Liver (tissue), 8 donors: ENCODE measurements at regions not wholly inside any gene's neighbourhood (a gene's known extent, or its start where the extent isn't known, plus 50 kb on each side); places are given as distances from the start of the nearest gene placed in this dataset.

ENCODE experiments used
- DNase-seq: peaks from one replicate; pipeline ENCODE4 v3.0.0-alpha.2; 2017; ENCODE audit warnings: low spot score
- H3K27ac ChIP-seq, 2 donors: one replicate each; pipeline ENCODE4 v1.7.0; 2013; ENCODE audit warnings: inconsistent platforms in 2 of 2, low read length in 2 of 2, control low read depth in 1 of 2, low read depth in 1 of 2, mild to moderate bottlenecking in 1 of 2
- H3K27me3 ChIP-seq, 4 donors: one replicate each; pipeline versions ENCODE4 v1.6.1 to v1.7.0; 2013; ENCODE audit warnings: low read length in 3 of 4, inconsistent platforms in 1 of 4, mild to moderate bottlenecking in 1 of 4, moderate library complexity in 1 of 4; ENCODE audit not compliant: control insufficient read depth in 4 of 4, insufficient read depth in 4 of 4
- H3K36me3 ChIP-seq, 4 donors: one replicate each; pipeline versions ENCODE4 v1.6.1 to v1.7.0; 2013; ENCODE audit warnings: low read length in 3 of 4, mild to moderate bottlenecking in 3 of 4, low read depth in 1 of 4, moderate library complexity in 1 of 4; ENCODE audit not compliant: control insufficient read depth in 4 of 4, insufficient read depth in 3 of 4
- H3K4me1 ChIP-seq, 4 donors: one replicate each; pipeline versions ENCODE4 v1.6.1 to v1.7.0; 2013; ENCODE audit warnings: low read length in 3 of 4, mild to moderate bottlenecking in 3 of 4, moderate library complexity in 1 of 4; ENCODE audit not compliant: control insufficient read depth in 4 of 4, insufficient read depth in 4 of 4
- H3K4me3 ChIP-seq, 3 donors: one replicate each; pipeline versions ENCODE4 v1.6.1 to v1.7.0; 2013; ENCODE audit warnings: low read length in 3 of 3, control low read depth in 1 of 3, low read depth in 1 of 3, mild to moderate bottlenecking in 1 of 3
- H3K9ac ChIP-seq, 2 donors: one replicate each; pipeline ENCODE4 v1.7.0; 2013; ENCODE audit warnings: low read length in 2 of 2, mild to moderate bottlenecking in 2 of 2, moderate library complexity in 2 of 2, control low read depth in 1 of 2, low read depth in 1 of 2
- H3K9me3 ChIP-seq, 4 donors: one replicate each; pipeline versions ENCODE4 v1.6.1 to v1.7.0; 2013; ENCODE audit warnings: low read length in 3 of 4; ENCODE audit not compliant: control insufficient read depth in 4 of 4
- EGR1 ChIP-seq, 2 donors: IDR thresholded peaks; 2 replicates each; pipeline ENCODE4 v1.6.1; 2016 to 2018; ENCODE audit warnings: antibody characterized with exemption in 2 of 2, low read depth in 2 of 2
- GABPA ChIP-seq, 2 donors: IDR thresholded peaks in 1 of 2; conservative IDR thresholded peaks in 1 of 2; 2 replicates each; pipeline ENCODE4 v1.6.1; 2016; ENCODE audit warnings: antibody characterized with exemption in 2 of 2, mild to moderate bottlenecking in 1 of 2, moderate library complexity in 1 of 2
- HNF4A ChIP-seq, 2 donors: conservative IDR thresholded peaks; 2 replicates each; pipeline ENCODE4 v1.6.1; 2016; ENCODE audit warnings: antibody characterized with exemption in 2 of 2, mild to moderate bottlenecking in 2 of 2
- HNF4G ChIP-seq: IDR thresholded peaks from 2 replicates; pipeline ENCODE4 v1.6.1; 2016; ENCODE audit warnings: antibody characterized with exemption
- JUND ChIP-seq, 2 donors: IDR thresholded peaks; 2 replicates each; pipeline ENCODE4 v1.6.1; 2016; ENCODE audit warnings: antibody characterized with exemption in 2 of 2
- NR2F2 ChIP-seq: IDR thresholded peaks from 2 replicates; pipeline ENCODE4 v1.6.1; 2016; ENCODE audit warnings: antibody characterized with exemption
- RAD21 ChIP-seq, 2 donors: IDR thresholded peaks; 2 replicates each; pipeline ENCODE4 v1.6.1; 2016; ENCODE audit warnings: antibody characterized with exemption in 2 of 2, mild to moderate bottlenecking in 2 of 2
- RXRA ChIP-seq, 2 donors: IDR thresholded peaks; 2 replicates each; pipeline ENCODE4 v1.6.1; 2017 to 2018; ENCODE audit warnings: antibody characterized with exemption in 2 of 2, mild to moderate bottlenecking in 1 of 2
- SP1 ChIP-seq: IDR thresholded peaks from 2 replicates; pipeline ENCODE4 v1.6.1; 2018; ENCODE audit warnings: antibody characterized with exemption, mild to moderate bottlenecking
- TAF1 ChIP-seq: conservative IDR thresholded peaks from 2 replicates; pipeline ENCODE4 v1.6.1; 2016; ENCODE audit warnings: antibody characterized with exemption, mild to moderate bottlenecking
- WGBS: extraction: QIAGEN DNeasy Blood & Tissue Kit; methylation state at CpG from one replicate; pipeline ENCODE4 v1.1.7; 2013; 5-methylcytosine and 5-hydroxymethylcytosine counted together
- TF ChIP-seq, protein P1 (sequence below): IDR thresholded peaks from 2 replicates; pipeline ENCODE4 v1.6.1; 2016; ENCODE audit warnings: antibody characterized with exemption
- TF ChIP-seq, protein P2 (sequence below): IDR thresholded peaks from 2 replicates; pipeline ENCODE4 v1.6.1; 2016; ENCODE audit warnings: antibody characterized with exemption, mild to moderate bottlenecking
- TF ChIP-seq, protein P3 (sequence below): IDR thresholded peaks from 2 replicates; pipeline ENCODE4 v1.6.1; 2016; ENCODE audit warnings: antibody characterized with exemption
- TF ChIP-seq, protein P4 (sequence below): fragments of 150-350 bp; IDR thresholded peaks from 2 replicates; pipeline ENCODE4 v1.5.1; 2017; ENCODE audit warnings: improper control_type of control experiment, low read depth, low read length; ENCODE audit not compliant: missing input control
- TF ChIP-seq, protein P5 (sequence below): IDR thresholded peaks from 2 replicates; pipeline ENCODE4 v1.6.1; 2016; ENCODE audit warnings: antibody characterized with exemption
- donor health status: healthy.
- donor health status: healthy.
- donor health status: healthy.
- donor health status: healthy.
- donor health status: healthy.

DNA sequence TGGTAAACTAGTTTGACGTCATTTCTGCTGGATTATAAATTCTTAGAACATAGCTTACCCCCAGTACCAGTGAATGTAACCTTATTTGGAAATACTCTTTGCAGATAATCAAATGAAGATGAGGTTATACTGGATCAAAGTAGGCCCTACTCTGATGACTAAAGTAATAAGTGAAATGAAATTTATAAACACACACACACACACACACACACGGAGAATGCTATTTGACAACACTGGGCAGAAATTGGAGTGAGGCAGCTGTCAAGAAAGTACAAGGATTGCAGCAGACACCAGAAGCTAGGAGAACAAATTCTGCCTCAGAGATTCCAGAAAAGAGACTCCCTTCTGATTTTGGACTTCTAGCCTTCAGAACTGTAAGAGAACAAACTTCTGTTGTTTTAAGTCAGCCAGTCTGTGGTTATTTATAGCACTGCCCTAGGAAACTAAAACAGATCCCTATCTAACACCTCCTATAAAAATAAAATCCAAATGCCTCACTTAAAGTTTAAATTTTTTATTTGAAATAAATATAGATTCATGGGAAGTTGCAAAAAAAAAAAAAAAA lies 448.6 kb downstream of the PCDH18 start:
- no peaks in the 10 kb centered on the region for H3K27me3 ChIP-seq

DNA sequence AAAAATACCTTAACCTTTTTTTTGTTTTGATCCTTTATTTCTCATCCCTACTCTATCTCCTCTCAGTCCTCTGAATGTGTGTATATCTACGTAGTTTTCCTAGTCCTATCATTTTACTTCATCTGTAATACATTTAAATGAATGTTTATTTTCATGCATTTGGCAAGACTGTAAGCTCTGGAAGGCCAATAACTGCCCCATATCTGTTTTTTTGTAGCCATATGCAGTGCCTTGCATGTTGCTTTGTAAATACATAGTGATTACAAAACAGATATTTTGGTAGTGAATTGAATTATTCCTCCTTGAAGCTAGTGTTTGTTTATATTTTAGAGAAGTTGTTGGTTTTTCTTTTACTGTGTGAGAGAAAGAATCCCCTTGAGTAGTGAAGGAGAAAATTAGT lies 450.2 kb downstream of the PCDH18 start:
- no peak for DNase-seq
- WGBS: 63% methylated on average over 1 of the region's 1 CpG

More for the DNA sequence above, 448.6 kb downstream of the PCDH18 start:
- Histone ChIP-seq H3K36me3 (no peaks in the 10 kb centered on the region), H3K27ac (no peak overlapping the region), H3K9me3 (no peaks in the 10 kb centered on the region), H3K4me3 (no peak overlapping the region), H3K4me1 (no peaks in the 10 kb centered on the region), H3K9ac (no peak overlapping the region)
- WGBS: 68% methylated on average over 2 of the region's 2 CpGs
- no peak for TF ChIP-seq EGR1 (IDR thresholded peaks at IDR 0.05; ENCODE audit: low read depth in 2 of 2)
- DNase-seq: no peak

DNA sequence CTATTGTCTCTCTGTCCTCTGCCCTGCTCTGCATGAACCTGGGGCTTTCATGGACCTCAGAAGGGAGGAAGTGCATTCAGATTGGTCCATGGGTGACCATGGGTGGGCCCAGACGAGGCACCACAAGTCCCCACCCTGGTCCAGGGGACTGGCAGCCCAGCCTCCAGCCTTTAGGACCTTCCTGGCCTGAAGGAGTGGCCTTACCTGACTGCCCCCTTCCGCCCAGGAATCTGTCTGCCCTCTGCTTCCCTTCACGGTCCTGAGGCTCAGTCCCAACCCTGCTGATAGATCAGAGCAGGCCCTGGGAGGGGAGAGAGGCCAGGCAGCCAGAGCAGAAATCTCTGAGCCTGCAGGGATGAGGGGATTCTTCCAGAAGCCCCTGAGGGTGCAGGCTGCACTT lies 455.4 kb downstream of the PCDH18 start:
- no peak for DNase-seq
- Histone ChIP-seq H3K9ac (no peak overlapping the region), H3K27ac (no peak overlapping the region)
- TF ChIP-seq, protein P1, sequence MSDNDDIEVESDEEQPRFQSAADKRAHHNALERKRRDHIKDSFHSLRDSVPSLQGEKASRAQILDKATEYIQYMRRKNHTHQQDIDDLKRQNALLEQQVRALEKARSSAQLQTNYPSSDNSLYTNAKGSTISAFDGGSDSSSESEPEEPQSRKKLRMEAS: no peak
- TF ChIP-seq EGR1 (IDR thresholded peaks at IDR 0.05; ENCODE audit: low read depth in 2 of 2) (no peak), HNF4G (no peak), RAD21 (IDR thresholded peaks at IDR 0.05) (no peak), JUND (IDR thresholded peaks at IDR 0.05) (no peak), RXRA (IDR thresholded peaks at IDR 0.05) (no peak), GABPA (IDR thresholded peaks at IDR 0.05 in 1 of 2, conservative IDR thresholded peaks at IDR 0.05 in 1 of 2) (no peak), HNF4A (conservative IDR thresholded peaks at IDR 0.05) (no peak)
- TF ChIP-seq, protein P2, sequence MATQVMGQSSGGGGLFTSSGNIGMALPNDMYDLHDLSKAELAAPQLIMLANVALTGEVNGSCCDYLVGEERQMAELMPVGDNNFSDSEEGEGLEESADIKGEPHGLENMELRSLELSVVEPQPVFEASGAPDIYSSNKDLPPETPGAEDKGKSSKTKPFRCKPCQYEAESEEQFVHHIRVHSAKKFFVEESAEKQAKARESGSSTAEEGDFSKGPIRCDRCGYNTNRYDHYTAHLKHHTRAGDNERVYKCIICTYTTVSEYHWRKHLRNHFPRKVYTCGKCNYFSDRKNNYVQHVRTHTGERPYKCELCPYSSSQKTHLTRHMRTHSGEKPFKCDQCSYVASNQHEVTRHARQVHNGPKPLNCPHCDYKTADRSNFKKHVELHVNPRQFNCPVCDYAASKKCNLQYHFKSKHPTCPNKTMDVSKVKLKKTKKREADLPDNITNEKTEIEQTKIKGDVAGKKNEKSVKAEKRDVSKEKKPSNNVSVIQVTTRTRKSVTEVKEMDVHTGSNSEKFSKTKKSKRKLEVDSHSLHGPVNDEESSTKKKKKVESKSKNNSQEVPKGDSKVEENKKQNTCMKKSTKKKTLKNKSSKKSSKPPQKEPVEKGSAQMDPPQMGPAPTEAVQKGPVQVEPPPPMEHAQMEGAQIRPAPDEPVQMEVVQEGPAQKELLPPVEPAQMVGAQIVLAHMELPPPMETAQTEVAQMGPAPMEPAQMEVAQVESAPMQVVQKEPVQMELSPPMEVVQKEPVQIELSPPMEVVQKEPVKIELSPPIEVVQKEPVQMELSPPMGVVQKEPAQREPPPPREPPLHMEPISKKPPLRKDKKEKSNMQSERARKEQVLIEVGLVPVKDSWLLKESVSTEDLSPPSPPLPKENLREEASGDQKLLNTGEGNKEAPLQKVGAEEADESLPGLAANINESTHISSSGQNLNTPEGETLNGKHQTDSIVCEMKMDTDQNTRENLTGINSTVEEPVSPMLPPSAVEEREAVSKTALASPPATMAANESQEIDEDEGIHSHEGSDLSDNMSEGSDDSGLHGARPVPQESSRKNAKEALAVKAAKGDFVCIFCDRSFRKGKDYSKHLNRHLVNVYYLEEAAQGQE: no peak
- TF ChIP-seq, protein P3, sequence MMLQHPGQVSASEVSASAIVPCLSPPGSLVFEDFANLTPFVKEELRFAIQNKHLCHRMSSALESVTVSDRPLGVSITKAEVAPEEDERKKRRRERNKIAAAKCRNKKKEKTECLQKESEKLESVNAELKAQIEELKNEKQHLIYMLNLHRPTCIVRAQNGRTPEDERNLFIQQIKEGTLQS: no peak
- TF ChIP-seq, protein P4, sequence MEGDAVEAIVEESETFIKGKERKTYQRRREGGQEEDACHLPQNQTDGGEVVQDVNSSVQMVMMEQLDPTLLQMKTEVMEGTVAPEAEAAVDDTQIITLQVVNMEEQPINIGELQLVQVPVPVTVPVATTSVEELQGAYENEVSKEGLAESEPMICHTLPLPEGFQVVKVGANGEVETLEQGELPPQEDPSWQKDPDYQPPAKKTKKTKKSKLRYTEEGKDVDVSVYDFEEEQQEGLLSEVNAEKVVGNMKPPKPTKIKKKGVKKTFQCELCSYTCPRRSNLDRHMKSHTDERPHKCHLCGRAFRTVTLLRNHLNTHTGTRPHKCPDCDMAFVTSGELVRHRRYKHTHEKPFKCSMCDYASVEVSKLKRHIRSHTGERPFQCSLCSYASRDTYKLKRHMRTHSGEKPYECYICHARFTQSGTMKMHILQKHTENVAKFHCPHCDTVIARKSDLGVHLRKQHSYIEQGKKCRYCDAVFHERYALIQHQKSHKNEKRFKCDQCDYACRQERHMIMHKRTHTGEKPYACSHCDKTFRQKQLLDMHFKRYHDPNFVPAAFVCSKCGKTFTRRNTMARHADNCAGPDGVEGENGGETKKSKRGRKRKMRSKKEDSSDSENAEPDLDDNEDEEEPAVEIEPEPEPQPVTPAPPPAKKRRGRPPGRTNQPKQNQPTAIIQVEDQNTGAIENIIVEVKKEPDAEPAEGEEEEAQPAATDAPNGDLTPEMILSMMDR: no peak

More for the DNA sequence above, 450.2 kb downstream of the PCDH18 start:
- Histone ChIP-seq H3K9me3 (no peaks in the 10 kb centered on the region), H3K36me3 (no peaks in the 10 kb centered on the region), H3K27me3 (no peaks in the 10 kb centered on the region), H3K27ac (no peak overlapping the region), H3K4me1 (no peaks in the 10 kb centered on the region), H3K4me3 (no peak overlapping the region), H3K9ac (no peak overlapping the region)
- TF ChIP-seq, protein P4: no peak
- TF ChIP-seq, protein P3: no peak
- TF ChIP-seq, protein P5, sequence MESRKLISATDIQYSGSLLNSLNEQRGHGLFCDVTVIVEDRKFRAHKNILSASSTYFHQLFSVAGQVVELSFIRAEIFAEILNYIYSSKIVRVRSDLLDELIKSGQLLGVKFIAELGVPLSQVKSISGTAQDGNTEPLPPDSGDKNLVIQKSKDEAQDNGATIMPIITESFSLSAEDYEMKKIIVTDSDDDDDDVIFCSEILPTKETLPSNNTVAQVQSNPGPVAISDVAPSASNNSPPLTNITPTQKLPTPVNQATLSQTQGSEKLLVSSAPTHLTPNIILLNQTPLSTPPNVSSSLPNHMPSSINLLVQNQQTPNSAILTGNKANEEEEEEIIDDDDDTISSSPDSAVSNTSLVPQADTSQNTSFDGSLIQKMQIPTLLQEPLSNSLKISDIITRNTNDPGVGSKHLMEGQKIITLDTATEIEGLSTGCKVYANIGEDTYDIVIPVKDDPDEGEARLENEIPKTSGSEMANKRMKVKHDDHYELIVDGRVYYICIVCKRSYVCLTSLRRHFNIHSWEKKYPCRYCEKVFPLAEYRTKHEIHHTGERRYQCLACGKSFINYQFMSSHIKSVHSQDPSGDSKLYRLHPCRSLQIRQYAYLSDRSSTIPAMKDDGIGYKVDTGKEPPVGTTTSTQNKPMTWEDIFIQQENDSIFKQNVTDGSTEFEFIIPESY: no peak
- TF ChIP-seq TAF1 (no peak), NR2F2 (no peak), SP1 (no peak)

More for the DNA sequence above, 455.4 kb downstream of the PCDH18 start:
- no peak overlapping the region for H3K4me3 ChIP-seq
- H3K27me3 ChIP-seq: no peaks in the 10 kb centered on the region
- 49% methylated on average over 3 of the region's 3 CpGs for WGBS
- H3K36me3 ChIP-seq: no peaks in the 10 kb centered on the region
- no peaks in the 10 kb centered on the region for H3K4me1 ChIP-seq
- peaks cover 0 to 5% (median 2%) of the 10 kb centered on the region in 4 donors for H3K9me3 ChIP-seq
